ENCODE measurements at regions not wholly inside any gene's neighbourhood (a gene's known extent, or its start where the extent isn't known, plus 50 kb on each side); places are given as distances from the start of the nearest gene placed in this dataset.
"Not testable (repeated sequence)": the region's sequence is repeated elsewhere in the genome, so short reads cannot be mapped to it uniquely, and the experiment has no call there.

DNA sequence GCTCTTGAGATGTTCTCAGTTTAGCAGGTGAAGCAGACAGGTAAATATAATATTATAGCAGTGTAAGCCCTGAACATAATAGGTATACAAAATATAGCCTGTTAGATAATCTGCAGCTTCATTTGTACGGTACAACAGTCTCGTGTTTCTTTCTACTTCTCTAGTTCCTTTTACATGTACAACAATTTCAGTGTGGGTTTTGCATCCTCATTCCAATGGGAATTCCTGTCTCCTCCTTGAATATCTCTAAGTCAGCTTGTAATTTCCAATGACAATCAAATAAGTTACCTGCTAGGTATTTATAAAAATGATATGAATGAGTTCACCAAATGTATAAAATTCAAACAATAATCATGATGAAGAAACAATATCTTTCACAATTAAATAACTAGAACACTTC lies 330.0 kb upstream of the RND3 start:
- FAIRE-seq, result no peak

- no peak for FAIRE-seq
These were observed 325.3 kb upstream of the RND3 start for GRCh38 chr2:150812664-150813367.

DNA sequence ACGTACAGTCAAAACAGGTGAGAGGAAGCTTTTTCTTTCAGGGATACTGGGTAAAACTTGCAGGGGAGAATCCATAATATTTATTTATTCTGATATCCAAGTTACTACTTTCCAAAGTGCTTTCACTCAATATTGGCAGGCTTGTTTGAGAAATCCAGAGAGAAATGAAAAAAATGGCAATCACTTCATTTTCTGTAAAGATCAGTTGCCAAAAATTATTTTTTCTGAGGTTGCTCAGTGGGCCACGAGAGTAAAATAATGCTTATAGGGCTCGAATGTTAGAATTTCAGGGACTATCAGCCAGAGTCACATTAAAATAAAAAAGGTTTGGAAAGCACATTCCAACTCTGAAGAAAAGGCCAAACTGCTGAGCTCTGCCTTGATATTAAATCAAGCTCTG lies 324.6 kb upstream of the RND3 start:
- no peak for FAIRE-seq

DNA sequence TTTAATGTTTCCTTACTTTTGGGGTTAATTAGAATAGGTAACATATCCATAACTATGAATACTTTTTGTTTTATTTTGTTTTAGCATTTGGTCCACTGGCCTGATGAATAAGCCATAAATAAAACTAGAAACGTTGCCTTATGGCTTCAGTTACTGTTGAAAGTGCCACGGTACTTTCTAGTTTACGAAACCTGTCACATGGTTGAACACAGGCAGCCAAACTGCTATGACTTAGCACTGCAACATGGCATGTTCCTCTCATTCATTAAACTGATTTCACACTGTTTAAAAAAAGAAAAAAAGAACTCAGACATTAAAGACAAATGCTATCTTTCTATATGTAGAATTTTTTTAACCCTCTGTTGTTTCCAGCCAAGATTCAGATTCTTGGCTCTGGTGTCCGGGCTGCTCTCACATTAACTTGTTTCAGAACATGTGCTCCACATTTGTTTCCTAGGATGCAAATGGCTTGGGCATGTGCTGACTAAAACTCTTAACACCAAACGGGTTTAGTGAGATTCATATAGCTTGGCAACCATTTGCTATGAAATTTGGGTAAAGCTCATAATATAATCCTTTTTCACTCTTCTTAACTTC lies 323.9 kb upstream of the RND3 start:
- FAIRE-seq, result no peak

DNA sequence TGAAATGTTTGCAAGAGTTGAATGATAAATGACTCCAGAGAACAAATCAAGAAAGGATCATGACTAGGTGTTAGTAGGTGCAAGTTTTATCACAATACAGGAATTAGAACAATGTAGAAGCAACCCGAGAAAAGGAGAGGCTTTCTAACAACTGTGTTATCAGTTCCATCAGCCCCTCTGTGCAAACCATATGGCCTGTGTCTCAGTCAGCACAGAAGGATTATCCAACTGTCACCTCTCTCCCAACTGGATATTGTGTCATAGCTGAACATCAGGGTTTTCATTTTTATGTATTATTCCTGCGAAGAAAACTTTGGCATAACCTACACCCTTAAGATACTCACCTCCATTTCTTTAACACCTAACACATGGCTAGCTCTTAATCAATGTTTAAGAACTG lies 321.6 kb upstream of the RND3 start:
- no peak for FAIRE-seq

DNA sequence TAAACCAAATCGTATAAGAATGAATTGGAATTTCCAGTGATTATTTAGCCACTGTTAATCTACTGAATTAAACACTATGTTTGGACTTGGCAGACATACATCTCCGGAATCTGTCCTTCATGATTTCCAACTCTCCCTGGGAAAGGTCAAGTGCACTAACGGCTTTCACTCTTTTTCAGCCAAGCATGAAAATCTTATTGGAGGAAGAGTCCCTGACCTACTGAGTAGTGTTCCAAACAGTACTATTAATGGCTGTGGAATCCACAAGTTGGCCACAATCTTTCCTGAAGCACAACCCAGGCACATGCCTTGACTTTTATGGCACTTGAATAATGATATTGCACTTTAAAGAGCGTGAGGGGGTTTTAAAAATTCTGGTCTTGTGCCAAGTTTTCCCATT lies 318.9 kb upstream of the RND3 start:
- no peak for FAIRE-seq

GRCh38 chr2:150803689-150804398 lies 316.4 kb upstream of the RND3 start:
- FAIRE-seq, result no peak

GRCh38 chr2:150802635-150803034 lies 315.2 kb upstream of the RND3 start:
- no peak for FAIRE-seq

DNA sequence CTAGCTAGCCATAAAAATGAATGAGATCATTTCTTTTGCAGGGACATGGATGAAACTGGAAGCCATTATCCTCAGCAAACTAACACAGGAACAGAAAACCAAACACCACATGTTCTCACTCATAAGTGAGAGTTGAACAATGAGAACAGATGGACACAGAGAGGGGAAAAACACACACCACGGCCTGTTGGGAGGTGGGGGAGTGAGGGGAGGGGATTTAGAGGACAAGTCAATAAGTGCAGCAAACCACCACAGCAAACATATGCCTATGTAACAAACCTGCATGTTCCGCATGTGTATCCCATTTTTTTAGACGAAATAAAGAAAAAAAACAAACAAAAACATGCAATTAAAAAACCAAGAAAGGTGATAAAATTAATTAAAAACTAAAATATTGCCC lies 308.8 kb upstream of the RND3 start:
- not testable (repeated sequence) for FAIRE-seq

GRCh38 chr2:150792780-150793300 lies 305.4 kb upstream of the RND3 start:
- no peak for FAIRE-seq

GRCh38 chr2:150791567-150791966 lies 304.1 kb upstream of the RND3 start:
- FAIRE-seq, result no peak

GRCh38 chr2:150789376-150789905 lies 302.0 kb upstream of the RND3 start:
- FAIRE-seq, result no peak

DNA sequence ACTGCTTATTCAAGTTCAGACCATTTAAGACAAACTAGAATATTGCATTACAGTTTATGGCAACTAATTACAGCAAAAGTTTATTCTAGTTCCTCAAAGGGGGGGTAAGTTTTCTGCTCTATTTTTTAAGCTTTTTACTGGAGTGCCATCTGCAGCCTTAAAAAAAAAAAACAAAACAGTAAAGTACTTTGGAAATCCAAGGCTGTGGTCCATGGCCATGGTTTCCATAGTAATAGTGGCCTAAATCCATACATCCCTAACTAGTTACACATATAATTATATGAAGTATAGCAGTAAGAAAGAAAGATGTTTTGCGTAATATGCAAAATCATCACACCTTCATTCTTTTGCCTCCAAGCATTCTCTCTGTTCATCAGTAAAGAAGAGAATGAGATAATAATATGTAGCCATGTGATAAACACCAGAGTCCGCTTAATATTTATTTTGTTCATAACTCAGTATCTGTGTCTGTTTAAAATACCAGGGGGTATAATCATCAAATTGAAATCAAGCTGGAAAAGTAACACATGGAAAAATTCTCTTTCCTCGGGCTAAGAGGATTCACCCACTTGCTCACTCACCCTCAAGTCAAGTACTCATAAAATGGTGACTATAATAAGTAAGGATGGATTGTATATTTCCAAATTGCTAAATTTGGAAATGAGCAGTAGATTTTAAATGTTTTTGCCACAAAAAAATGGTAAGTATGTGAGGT lies 301.1 kb upstream of the RND3 start:
- no peak for FAIRE-seq

GRCh38 chr2:150787353-150788093 lies 300.1 kb upstream of the RND3 start:
- FAIRE-seq, result no peak

GRCh38 chr2:150784389-150784788 lies 296.9 kb upstream of the RND3 start:
- FAIRE-seq, result no peak

DNA sequence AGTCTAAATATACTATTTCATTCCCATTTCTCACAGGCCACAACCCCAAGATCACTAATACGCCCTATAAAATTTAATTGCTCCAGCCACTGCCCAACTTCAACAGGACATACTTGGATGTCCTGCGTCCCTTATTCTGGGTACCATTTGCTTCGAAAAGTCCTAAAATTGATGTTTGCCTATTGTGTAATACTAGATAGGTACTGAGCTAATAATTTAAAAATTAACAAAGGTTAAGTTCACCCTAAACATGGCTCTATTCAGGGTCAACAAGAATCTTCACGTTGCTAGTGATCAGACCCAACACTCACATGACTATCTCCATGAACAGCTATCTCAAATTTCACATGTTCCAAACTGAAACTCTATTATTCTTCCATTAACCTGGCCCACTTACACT lies 296.4 kb upstream of the RND3 start:
- no peak for FAIRE-seq

GRCh38 chr2:150783015-150783414 lies 295.5 kb upstream of the RND3 start:
- no peak for FAIRE-seq

DNA sequence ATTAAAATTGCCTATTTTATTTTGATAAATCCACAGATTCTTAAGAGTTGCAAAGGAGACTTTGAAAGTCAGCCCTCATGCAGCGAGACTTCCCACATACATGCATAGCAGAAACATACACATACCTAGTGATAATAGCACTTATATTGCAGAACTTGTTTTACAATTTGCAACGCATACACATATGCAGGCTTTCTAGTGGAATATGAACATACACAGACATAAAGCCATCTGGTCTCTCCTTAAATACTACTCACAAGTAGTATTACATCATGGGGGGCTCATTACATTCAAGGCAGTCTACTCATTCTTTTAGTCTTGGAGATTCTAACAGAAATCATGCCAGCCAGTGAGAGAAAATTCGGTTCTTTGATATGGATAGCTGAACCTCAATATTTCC lies 295.1 kb upstream of the RND3 start:
- FAIRE-seq, result no peak

- FAIRE-seq, result no peak
These were observed 293.7 kb upstream of the RND3 start for GRCh38 chr2:150781142-150781541.

DNA sequence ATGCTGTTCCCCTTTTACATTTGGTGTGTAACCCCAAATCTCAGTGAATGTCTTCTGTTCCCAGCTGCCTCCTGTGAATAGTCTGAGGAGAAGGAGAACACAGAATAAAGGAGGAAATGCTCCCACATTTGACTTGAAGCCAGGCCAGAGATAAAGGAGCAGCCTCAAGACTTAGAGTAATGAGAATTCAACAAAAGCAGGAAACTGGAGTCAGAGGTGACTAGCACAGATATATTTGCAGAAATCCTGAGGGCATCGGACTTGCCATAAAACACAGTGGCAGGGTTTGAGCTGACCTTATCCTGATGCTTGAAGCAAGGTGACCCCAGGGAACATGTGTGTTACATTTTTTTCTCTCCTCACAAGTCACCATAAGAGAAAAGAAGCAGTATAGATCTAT lies 291.4 kb upstream of the RND3 start:
- no peak for FAIRE-seq

DNA sequence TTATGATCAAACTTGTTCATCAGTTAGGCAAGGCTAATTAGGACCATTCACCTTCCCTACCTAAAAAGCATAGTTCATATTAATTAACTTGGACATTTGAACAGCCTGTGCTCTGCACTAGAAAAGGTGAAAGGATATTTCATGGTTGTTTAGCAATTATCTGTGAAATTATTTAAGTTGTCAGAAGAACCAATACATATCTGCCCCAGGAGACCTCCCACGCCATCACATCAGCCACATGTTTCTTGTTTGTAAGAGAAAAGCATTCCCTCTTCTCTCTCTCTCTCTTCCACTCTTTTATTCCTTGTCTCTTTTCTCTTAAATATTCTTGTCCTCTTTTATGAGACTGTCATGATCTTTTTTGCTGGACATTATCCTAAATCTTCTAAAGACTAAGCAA lies 282.0 kb upstream of the RND3 start:
- no peak for FAIRE-seq

DNA sequence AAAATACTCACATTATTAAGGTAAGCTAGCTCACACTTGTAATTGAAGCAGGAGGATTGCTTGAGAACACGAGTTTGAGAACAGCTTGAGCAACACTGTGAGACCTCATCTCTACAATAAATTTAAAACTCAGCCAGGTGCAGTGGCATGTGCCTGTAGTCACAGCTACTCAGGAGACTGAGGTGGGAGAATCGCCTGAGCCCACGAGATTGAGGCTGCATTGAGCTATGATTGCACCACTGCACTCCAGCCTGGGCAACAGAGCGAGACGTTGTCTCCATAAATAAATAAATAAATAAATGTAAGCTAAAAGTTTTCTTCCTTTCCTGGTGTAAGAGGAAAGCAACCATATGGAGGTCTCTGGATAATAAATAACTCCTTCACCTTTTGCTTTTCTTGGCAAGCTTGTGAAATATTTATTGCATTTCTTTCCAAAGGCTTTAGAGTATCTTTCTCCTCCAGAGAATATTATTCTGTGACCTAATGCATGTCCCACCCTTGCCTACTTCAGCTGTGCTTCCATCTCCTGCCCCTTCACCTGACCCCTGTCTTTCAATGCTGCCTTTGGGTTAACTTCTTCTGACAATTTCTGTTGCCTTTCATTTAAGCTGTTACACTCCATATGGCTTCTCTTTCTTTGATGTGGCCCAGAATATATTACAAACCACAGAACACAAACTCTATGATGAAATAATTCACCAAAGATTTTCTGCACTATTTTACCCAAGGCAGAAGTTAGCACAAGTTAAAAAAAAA lies 280.7 kb upstream of the RND3 start:
- no peak for FAIRE-seq
